Thymus (tissue), 11 donors: ENCODE measurements at regions not wholly inside any gene's neighbourhood (a gene's known extent, or its start where the extent isn't known, plus 50 kb on each side); places are given as distances from the start of the nearest gene placed in this dataset.
"Not testable (repeated sequence)": the region's sequence is repeated elsewhere in the genome, so short reads cannot be mapped to it uniquely, and the experiment has no call there.

Source experiments
- DNase-seq, 9 donors: peaks; one replicate each; pipeline ENCODE4 v3.0.0-alpha.2; 2013; ENCODE audit warnings: low spot score in 9 of 9, low read depth in 6 of 9, missing footprints in 1 of 9
- H3K27ac ChIP-seq, 2 donors: one replicate each; pipeline ENCODE4 v1.5.1; 2013; ENCODE audit warnings: control low read depth in 1 of 2, low read depth in 1 of 2, low read length in 1 of 2, mild to moderate bottlenecking in 1 of 2, moderate library complexity in 1 of 2
- H3K27me3 ChIP-seq, 2 donors: one replicate each; pipeline ENCODE4 v1.5.1; 2013; ENCODE audit warnings: low read length in 1 of 2; ENCODE audit not compliant: control insufficient read depth in 2 of 2, insufficient read depth in 1 of 2
- H3K36me3 ChIP-seq, 2 donors: one replicate each; pipeline ENCODE4 v1.5.1; 2013; ENCODE audit warnings: low read length in 1 of 2, mild to moderate bottlenecking in 1 of 2, moderate library complexity in 1 of 2; ENCODE audit not compliant: control insufficient read depth in 2 of 2, insufficient read depth in 2 of 2
- H3K4me1 ChIP-seq, 2 donors: one replicate each; pipeline ENCODE4 v1.5.1; 2013; ENCODE audit warnings: low read length in 2 of 2; ENCODE audit not compliant: control insufficient read depth in 2 of 2, insufficient read depth in 2 of 2
- H3K4me3 ChIP-seq, 2 donors: one replicate each; pipeline ENCODE4 v1.5.1; 2013; ENCODE audit warnings: low read length in 2 of 2, control low read depth in 1 of 2, mild to moderate bottlenecking in 1 of 2
- H3K9me3 ChIP-seq, 2 donors: one replicate each; pipeline ENCODE4 v1.5.1; 2013; ENCODE audit warnings: low read length in 1 of 2, mild to moderate bottlenecking in 1 of 2; ENCODE audit not compliant: control insufficient read depth in 2 of 2, insufficient read depth in 1 of 2
- WGBS: extraction: QIAGEN DNeasy Blood & Tissue Kit; methylation state at CpG from one replicate; pipeline ENCODE4 v1.1.7; 2013; 5-methylcytosine and 5-hydroxymethylcytosine counted together
- donor health status: healthy.

GRCh38 chr15:39034816-39035215 lies 470.2 kb upstream of the RASGRP1 start:
- Histone ChIP-seq H3K27me3 (no peaks in the 10 kb centered on the region), H3K4me1 (no peaks in the 10 kb centered on the region), H3K27ac (no peak overlapping the region), H3K4me3 (no peak overlapping the region), H3K36me3 (no peaks in the 10 kb centered on the region), H3K9me3 (no peaks in the 10 kb centered on the region)
- 88% methylated on average over 2 of the region's 2 CpGs for WGBS
- DNase-seq, result no peak

- 95% methylated on average over 2 of the region's 2 CpGs for WGBS
- not testable (repeated sequence) for H3K36me3 ChIP-seq, H3K9me3 ChIP-seq, H3K27me3 ChIP-seq, H3K27ac ChIP-seq, H3K4me3 ChIP-seq, H3K4me1 ChIP-seq, DNase-seq
Measured at GRCh38 chr15:39037611-39038010, 473.0 kb upstream of the RASGRP1 start.

GRCh38 chr15:39040861-39041260 lies 476.2 kb upstream of the RASGRP1 start:
- H3K27ac ChIP-seq, result no peak overlapping the region
- no peaks in the 10 kb centered on the region for H3K36me3 ChIP-seq
- no peak for DNase-seq
- no peaks in the 10 kb centered on the region for H3K27me3 ChIP-seq
- H3K9me3 ChIP-seq, result no peaks in the 10 kb centered on the region
- 96% methylated on average over 3 of the region's 3 CpGs for WGBS
- H3K4me1 ChIP-seq, result no peaks in the 10 kb centered on the region
- no peak overlapping the region for H3K4me3 ChIP-seq

GRCh38 chr15:39041979-39042495 lies 477.4 kb upstream of the RASGRP1 start:
- no peak for DNase-seq
- no peak overlapping the region for H3K27ac ChIP-seq

GRCh38 chr15:39051626-39052322 lies 487.2 kb upstream of the RASGRP1 start:
- H3K36me3 ChIP-seq, result no peaks in the 10 kb centered on the region
- no peak overlapping the region for H3K27ac ChIP-seq
- no peak for DNase-seq
- no peaks in the 10 kb centered on the region for H3K4me1 ChIP-seq
- H3K4me3 ChIP-seq, result no peak overlapping the region
- WGBS, result 97% methylated on average over 4 of the region's 4 CpGs
- H3K9me3 ChIP-seq, result no peaks in the 10 kb centered on the region
- no peaks in the 10 kb centered on the region for H3K27me3 ChIP-seq

More at GRCh38 chr15:39041979-39042495, 477.4 kb upstream of the RASGRP1 start:
- H3K36me3 ChIP-seq, result no peaks in the 10 kb centered on the region
- no peaks in the 10 kb centered on the region for H3K27me3 ChIP-seq
- no peak overlapping the region for H3K4me3 ChIP-seq
- no peaks in the 10 kb centered on the region for H3K9me3 ChIP-seq
- H3K4me1 ChIP-seq, result no peaks in the 10 kb centered on the region
- 92% methylated on average over 4 of the region's 4 CpGs for WGBS

- H3K27ac ChIP-seq, result no peak overlapping the region
- H3K9me3 ChIP-seq, result no peaks in the 10 kb centered on the region
- no peaks in the 10 kb centered on the region for H3K27me3 ChIP-seq
- H3K36me3 ChIP-seq, result no peaks in the 10 kb centered on the region
- no peak overlapping the region for H3K4me3 ChIP-seq
- no peaks in the 10 kb centered on the region for H3K4me1 ChIP-seq
- no peak for DNase-seq
Measured at GRCh38 chr15:39052323-39052705, 487.7 kb upstream of the RASGRP1 start.

GRCh38 chr15:39053480-39053879 lies 488.9 kb upstream of the RASGRP1 start:
- Histone ChIP-seq H3K4me1 (no peaks in the 10 kb centered on the region), H3K4me3 (no peak overlapping the region), H3K36me3 (no peaks in the 10 kb centered on the region), H3K27ac (no peak overlapping the region), H3K9me3 (no peaks in the 10 kb centered on the region), H3K27me3 (no peaks in the 10 kb centered on the region)
- DNase-seq, result no peak

GRCh38 chr15:39054128-39054732 lies 489.6 kb upstream of the RASGRP1 start:
- Histone ChIP-seq H3K27ac (no peak overlapping the region), H3K27me3 (no peaks in the 10 kb centered on the region), H3K36me3 (no peaks in the 10 kb centered on the region), H3K9me3 (no peaks in the 10 kb centered on the region), H3K4me3 (no peak overlapping the region), H3K4me1 (no peaks in the 10 kb centered on the region)
- no peak for DNase-seq
- WGBS, result 92% methylated on average over 5 of the region's 5 CpGs

- 99% methylated on average over 1 of the region's 1 CpG for WGBS
- no peak overlapping the region for H3K4me3 ChIP-seq
- no peak overlapping the region for H3K27ac ChIP-seq
Measured at GRCh38 chr15:39056357-39056756, 491.7 kb upstream of the RASGRP1 start.

More at GRCh38 chr15:39056357-39056756, 491.7 kb upstream of the RASGRP1 start:
- Histone ChIP-seq H3K4me1 (no peaks in the 10 kb centered on the region), H3K36me3 (no peaks in the 10 kb centered on the region), H3K9me3 (no peaks in the 10 kb centered on the region), H3K27me3 (no peaks in the 10 kb centered on the region)
- no peak for DNase-seq
